ENCODE measurements at regions not wholly inside any gene's neighbourhood (a gene's known extent, or its start where the extent isn't known, plus 50 kb on each side); places are given as distances from the start of the nearest gene placed in this dataset.

- no peak for DNase-seq
Measured at GRCh38 chr6:137434640-137435039, 59.6 kb downstream of the OLIG3 start.

- DNase-seq = no peak
Measured at GRCh38 chr6:137432054-137432611, 62.1 kb downstream of the OLIG3 start.

DNA sequence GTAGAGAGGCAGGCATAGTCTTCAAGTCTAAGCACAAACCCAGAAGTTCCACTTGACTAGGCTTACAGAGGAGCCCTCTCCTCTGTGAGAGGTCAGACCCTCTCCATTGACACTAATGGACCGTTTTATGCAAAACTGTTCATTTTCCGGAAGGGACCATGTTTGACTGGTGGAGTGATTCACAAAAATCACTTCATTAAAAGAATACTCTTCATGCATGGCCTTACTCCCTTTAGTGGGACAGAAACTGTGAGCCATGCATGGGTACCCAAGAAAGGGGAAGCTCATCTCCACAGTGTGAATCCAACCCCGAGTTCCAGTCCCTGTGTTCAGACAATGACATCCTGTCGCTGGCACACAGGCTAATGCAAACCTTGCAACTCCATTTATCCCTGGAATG is 63.2 kb downstream of the OLIG3 start:
- peak; percentile 38 for DNase-seq

DNA sequence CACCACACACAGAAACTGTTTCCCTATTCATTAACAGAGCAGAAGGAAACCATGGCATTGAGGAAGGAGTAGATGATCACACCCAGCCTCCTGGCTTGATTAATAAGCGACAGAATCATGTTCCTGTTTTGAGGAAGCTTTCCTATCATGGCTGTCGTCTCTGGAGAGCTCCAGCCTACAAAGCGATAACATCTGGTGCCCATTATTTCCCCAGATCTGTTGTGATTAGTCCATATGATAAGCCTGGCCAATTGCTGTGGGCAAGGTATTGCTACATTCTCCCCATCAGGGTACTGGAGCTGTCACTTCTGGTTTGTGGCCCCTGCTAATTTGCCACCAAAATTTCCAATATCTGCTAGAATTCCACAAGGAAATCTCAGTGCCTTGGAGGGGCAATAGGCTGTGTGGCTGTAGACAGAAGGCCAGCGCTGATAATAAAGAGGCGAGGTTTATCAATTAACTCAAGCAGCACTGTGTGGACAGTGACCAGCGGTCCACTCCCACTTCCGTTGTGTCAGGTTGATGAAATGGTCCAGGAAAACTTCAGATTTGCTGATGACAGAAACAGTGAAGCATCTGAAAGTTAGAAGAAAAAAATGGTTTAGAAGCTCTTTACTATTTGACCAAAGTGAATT is 66.4 kb downstream of the OLIG3 start:
- no peak for DNase-seq

GRCh38 chr6:137426007-137426689 is 68.0 kb downstream of the OLIG3 start:
- DNase-seq = no peak

DNA sequence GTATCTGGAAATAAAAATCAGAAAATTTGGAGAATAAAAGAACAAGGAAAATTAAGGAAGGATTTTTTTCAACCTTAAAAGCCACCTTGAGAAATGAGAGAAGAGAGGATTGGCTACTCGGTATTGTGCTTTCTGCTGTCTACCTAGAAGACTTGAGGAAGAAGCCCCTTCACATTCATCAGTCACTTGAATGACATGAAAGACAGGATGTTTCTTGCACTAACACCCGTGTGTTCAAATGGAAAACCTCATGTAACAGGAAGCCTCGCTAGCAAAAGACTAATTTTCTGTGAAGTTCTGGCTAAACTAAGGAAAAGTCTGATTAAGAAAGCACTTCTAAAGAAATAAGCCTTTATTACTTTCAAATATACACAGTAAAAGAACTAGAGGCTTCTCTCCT is 69.9 kb downstream of the OLIG3 start:
- no peak for DNase-seq

DNA sequence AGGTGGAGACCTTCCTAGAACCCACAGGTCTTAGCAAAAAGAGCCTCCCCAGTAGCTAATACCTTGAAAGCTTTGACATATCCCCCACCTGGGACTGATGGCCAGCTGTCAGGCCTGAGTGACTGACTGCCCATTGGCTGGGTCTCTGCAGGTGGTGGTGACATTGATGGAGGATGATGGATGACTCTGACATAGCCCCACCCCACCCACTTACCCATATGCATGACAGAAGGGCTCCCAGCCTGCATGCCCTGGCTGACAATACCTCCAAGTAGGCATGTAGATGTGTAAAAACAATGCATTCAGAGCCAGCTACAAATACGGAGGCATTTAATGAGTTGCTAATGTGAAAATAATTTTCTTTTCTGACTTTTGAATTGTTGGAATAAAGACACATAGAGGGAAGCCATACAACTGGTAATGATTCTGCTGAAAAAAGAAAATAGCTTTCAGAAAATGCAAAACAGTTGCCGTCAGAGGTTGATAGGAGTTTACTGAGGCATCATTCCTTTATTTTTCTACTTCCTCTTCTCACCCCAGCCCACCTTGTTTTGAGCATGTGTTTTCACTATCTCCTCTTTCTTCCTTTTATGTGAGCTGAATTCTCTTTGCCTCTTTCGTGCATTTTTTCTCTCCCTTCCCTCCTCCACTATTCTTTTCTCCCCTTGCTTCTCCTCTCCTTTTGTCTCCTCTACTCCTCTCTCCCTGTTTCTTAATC is 70.6 kb downstream of the OLIG3 start:
- DNase-seq = no peak

DNA sequence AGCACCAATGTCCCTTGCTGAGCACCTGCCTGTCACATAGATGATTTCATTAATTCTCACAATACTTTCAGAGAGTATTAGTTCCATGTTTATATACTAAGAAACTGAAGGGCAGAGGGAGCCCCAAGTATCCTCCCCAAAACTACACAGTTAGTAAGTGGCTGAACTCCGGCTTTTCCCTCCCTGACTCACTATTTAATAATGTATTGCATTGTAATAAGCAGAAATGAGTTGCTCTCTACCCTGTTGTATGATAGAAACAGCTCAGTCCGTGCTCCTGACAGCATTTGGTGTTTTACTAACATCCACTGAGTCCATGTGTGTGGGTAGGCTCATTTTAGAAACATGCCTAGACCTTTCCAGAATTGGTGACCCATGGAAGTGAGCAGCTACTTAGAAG is 76.8 kb downstream of the OLIG3 start:
- no peak for DNase-seq

DNA sequence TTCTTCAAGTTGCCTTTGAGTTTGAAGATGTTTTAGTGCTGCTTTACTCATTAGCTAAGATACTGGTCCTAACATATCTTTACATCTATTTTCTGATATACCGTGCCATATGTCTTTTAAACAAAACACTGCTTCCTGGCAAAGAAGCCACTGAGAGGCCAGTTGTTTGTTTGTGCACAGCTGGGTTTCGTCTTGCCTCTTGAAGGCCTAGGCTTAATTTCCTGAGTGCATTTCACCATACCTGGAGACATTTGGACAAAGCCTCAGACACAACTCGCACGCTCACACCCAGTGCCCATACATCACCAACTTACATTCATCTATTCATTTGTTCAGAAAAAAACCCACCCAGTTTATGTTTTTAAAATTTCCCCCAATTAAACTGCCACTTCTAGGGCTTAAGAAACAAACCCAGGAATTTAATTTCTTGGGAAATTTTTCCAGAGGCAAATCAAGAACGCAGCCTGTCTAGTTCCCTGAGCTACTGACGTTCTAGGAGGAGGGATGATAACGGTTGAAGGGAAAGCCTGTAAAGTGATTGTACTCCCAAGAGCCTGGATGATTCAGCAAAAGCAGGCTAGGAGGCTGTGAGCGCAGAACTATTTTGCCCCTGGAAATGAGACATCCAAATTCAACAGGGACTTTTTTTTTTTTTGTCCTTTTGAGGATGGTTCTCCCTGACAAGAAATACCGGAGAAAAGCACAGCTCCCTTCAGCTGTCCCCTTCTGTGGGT is 77.7 kb downstream of the OLIG3 start:
- no peak for DNase-seq

GRCh38 chr6:137415834-137416190 is 78.4 kb downstream of the OLIG3 start:
- DNase-seq = no peak

DNA sequence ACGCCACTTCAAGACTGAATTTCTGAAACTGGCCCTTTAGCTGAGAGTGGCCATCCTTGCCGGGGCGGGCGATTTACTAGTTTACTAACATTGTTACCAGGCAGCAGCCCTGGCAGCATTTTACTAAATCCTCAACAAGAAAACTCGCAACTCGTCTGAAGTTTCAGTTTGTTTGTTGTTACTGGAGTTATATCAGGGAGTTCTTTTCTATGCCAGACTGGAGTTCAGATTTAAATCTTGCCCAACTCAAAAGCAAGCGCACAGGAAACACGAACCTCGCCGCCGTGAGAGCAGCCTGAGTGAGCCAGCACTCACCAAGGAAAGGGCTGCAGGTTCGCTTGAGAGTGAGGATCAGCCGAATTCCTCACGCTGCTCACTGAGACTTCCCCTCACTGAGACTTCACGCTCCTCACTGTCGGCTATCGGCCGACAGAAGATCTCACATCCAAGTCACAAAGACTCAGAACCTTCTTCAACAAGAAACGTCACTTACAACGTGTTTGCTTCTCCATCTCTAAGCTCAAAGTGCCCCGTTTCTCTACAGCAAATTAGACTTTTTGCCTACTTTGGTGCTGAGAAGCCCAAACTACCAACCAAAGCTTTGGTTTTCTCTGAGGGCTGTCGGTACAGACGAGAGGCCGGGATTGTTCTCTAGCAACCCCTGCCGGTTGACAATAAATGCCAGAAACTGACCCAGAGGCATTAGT is 78.9 kb downstream of the OLIG3 start:
- peak; percentile 64 for DNase-seq

- no peak for DNase-seq
Measured at GRCh38 chr6:137414599-137414998, 79.6 kb downstream of the OLIG3 start.

DNA sequence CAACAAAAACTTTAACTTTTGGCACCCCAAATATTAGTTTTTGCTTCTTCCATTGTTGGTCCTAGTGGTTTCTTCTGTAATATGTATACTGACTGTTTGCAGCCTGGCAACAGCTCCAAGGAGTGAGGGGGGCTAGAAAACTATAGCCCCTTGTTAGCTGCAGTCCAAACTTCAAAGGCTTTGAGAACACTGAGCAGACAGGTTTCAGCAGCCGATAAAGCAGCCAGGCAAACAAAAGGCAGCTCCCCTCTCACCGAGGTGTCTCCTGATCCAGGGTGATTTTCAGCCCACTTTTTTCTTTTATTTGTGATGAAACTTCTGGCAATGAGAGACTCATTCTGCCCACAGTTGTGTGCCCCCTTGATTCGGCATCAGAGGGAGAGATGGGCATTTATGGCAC is 80.7 kb downstream of the OLIG3 start:
- no peak for DNase-seq

DNA sequence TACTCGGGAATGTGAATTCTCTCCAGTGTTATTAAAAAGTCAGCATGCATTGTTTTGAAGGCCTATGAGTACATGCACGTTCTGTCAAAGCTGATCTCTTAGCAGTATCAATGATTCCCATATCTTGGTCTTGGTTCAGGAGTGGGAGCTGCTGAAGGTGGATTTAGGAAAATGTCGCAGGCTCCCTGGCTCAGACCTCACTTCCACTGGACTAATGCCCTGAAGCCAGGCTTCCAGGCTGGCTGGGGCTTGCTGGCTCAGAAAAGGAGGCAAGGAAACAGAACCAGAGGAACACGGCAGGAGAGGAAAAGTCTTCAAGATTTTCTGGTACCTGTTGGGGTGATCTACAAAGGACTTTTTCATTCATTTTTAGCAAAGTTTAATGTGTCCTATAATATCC is 81.6 kb downstream of the OLIG3 start:
- DNase-seq = no peak

GRCh38 chr6:137409266-137409777 is 84.9 kb downstream of the OLIG3 start:
- no peak for DNase-seq

- no peak for DNase-seq
Measured at GRCh38 chr6:137407816-137408215, 86.4 kb downstream of the OLIG3 start.

DNA sequence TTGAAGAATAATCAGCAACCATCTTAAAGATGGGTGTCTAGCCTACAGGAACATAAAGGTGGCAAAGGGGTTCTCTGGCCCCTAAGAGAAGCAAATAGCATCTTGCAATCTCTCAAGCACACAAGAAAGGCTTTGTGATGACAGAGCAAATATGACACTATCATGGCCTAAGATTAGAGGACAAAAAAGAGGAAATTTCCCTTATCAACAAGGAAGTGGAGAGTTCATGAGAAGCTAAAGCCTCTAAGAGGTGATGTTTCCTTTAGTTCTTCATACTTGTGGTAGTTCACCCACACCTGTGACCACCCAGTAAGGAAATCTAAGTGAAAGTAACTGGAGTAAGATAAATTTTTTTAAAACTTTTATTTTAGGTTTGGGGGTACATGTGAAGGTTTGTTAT is 88.4 kb downstream of the OLIG3 start:
- DNase-seq = no peak

GRCh38 chr6:137403855-137404254 is 90.3 kb downstream of the OLIG3 start:
- no peak for DNase-seq

- DNase-seq = no peak
Measured at GRCh38 chr6:137403443-137403842, 90.8 kb downstream of the OLIG3 start.

- DNase-seq = no peak
Measured at GRCh38 chr6:137402143-137402680, 92.0 kb downstream of the OLIG3 start.

GRCh38 chr6:137401088-137401487 is 93.1 kb downstream of the OLIG3 start:
- DNase-seq = no peak

All from renal pelvis (tissue), 1 donor.